GM13977 (cell line): ENCODE measurements at regions not wholly inside any gene's neighbourhood (a gene's known extent, or its start where the extent isn't known, plus 50 kb on each side); places are given as distances from the start of the nearest gene placed in this dataset.
A peak's percentile ranks its signal among the peaks of the same experiment; 100 is the strongest.
"Not testable (repeated sequence)": the region's sequence is repeated elsewhere in the genome, so short reads cannot be mapped to it uniquely, and the experiment has no call there.

Experiments used
- DNase-seq: peaks from one replicate; pipeline ENCODE4 v3.0.0; 2012; ENCODE audit warnings: low spot score
- CTCF ChIP-seq: IDR thresholded peaks from 2 replicates; pipeline ENCODE4 v1.5.1; 2012; ENCODE audit warnings: mild to moderate bottlenecking, control low read depth; ENCODE audit not compliant: insufficient read depth; ENCODE audit errors: extremely low read depth, missing control alignments
- in situ Hi-C: fragments of 300-500 bp; cut with MboI; formaldehyde crosslinking; loops from one replicate; pipeline ENCODE4 v1.12.0; 2022; ENCODE audit warnings: low sequenced_read_pairs, low pct_unique_long_range_greater_than_20kb, mixed read lengths, inconsistent platforms; ENCODE audit not compliant: unreplicated experiment

- no peak for TF ChIP-seq CTCF
- no peak for DNase-seq
- in situ Hi-C loops: no loop called here
Measured at GRCh38 chr1:217039926-217040325, 316.7 kb upstream of the ESRRG start.

- DNase-seq, in situ Hi-C loops: not testable (repeated sequence)
Measured at GRCh38 chr1:217039139-217039538, 315.9 kb upstream of the ESRRG start.

GRCh38 chr1:217036757-217037156, 313.5 kb upstream of the ESRRG start:
- no peak for TF ChIP-seq CTCF
- DNase-seq: no peak
- in situ Hi-C loops: no loop called here

DNA sequence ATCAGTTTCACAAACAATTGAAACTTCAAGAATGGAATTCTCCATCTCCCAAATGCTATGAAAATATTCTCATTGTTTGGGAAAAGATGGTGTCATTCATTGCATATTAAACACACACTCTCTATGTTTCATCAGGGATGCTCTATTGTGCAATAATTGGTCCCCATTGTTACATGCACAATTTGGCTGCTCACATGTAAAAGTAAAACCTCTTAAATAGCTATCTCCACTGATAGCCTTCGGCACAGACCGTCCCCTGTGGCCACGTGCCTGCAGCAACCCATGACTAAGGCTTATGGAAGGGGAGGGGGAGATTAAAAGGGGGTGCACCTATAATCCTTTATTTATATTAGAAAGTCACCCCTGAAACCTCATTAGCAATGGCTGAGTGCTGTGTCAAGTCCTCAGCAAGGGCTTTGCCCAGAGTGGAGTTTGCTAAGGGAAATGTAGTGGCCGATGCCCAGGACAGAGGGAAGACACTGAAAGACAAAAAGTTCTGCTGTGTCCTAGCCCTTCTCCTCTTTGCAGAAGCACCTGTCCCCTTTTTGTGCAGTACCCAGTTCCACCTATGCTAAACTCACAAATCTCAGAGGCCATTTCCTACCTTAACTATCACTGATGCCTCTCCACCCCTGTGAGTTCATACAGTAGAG, 309.6 kb upstream of the ESRRG start:
- no peak for TF ChIP-seq CTCF
- in situ Hi-C loops: no loop called here

DNA sequence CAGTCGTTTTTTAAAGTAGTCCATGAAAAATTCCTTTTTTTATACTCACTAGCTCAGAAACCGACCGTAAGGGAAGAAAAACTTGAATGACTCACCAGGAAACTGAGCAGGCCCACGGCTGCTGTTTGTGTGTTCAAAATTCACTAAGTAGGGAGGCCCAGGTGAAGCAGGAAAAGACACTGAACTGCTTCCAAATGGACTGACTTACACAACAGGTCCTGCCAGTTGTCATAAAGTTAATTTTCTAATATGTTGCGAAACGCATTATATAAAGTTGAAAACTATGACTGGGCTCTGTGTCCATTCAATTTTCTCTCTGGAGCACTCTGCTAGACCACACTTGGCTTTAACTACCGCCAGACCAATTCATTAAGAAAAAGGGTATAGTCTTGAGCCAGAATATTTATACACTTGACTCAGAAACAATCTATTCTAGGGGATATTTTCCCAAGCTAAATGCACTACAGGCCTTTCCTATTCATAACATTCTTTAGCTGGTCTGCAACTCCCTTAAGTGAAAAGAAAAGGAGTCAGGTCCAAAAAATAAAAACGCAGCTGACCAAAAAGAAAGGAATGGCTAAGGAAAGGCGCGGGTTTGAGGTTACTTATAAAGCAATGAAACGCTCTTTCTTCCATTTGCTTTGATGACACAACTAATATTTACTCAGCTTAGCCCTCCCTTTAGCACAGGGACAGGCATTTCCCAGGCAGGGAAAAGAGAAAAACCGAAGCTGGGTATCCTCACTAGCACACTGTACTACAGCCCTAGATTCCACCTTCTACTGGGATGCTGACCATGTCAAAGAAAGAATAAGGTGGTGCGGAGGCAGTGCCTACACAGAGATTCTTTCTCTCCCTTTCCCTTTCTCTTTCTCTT, 306.3 kb upstream of the ESRRG start:
- no peak for DNase-seq
- in situ Hi-C loops: no loop called here
- TF ChIP-seq CTCF: no peak

More for the DNA sequence above, 309.6 kb upstream of the ESRRG start:
- DNase-seq: no peak

GRCh38 chr1:217027403-217028080, 304.3 kb upstream of the ESRRG start:
- DNase-seq: peak; percentile 9
- no peak for TF ChIP-seq CTCF
- in situ Hi-C loops: no loop called here
